Muscle of leg (tissue), 3 donors: ENCODE measurements at regions not wholly inside any gene's neighbourhood (a gene's known extent, or its start where the extent isn't known, plus 50 kb on each side); places are given as distances from the start of the nearest gene placed in this dataset.
"Not testable (repeated sequence)": the region's sequence is repeated elsewhere in the genome, so short reads cannot be mapped to it uniquely, and the experiment has no call there.

Experiments used
- DNase-seq: peaks from one replicate; pipeline ENCODE4 v3.0.0; 2013
- H3K27ac ChIP-seq: one replicate; pipeline ENCODE4 v1.5.1; 2013; ENCODE audit warnings: mild to moderate bottlenecking, low read length, control low read depth
- H3K27me3 ChIP-seq: one replicate; pipeline ENCODE4 v1.6.1; 2013; ENCODE audit warnings: low read length; ENCODE audit not compliant: control insufficient read depth, insufficient read depth
- H3K36me3 ChIP-seq: one replicate; pipeline ENCODE4 v1.6.1; 2013; ENCODE audit warnings: low read length; ENCODE audit not compliant: control insufficient read depth, insufficient read depth
- H3K4me1 ChIP-seq: one replicate; pipeline ENCODE4 v1.6.1; 2013; ENCODE audit warnings: low read length; ENCODE audit not compliant: control insufficient read depth, insufficient read depth
- H3K4me3 ChIP-seq: one replicate; pipeline ENCODE4 v1.5.1; 2013; ENCODE audit warnings: low read length, control low read depth
- H3K9me3 ChIP-seq: replicated peaks from 2 replicates; pipeline ENCODE4 v1.6.1; 2013; ENCODE audit warnings: low read depth, low read length; ENCODE audit not compliant: control insufficient read depth
- WGBS: methylation state at CpG from one replicate; pipeline ENCODE4 v1.1.5; 2013; ENCODE audit warnings: missing lambda C conversion rate; ENCODE audit not compliant: insufficient coverage; 5-methylcytosine and 5-hydroxymethylcytosine counted together

DNA sequence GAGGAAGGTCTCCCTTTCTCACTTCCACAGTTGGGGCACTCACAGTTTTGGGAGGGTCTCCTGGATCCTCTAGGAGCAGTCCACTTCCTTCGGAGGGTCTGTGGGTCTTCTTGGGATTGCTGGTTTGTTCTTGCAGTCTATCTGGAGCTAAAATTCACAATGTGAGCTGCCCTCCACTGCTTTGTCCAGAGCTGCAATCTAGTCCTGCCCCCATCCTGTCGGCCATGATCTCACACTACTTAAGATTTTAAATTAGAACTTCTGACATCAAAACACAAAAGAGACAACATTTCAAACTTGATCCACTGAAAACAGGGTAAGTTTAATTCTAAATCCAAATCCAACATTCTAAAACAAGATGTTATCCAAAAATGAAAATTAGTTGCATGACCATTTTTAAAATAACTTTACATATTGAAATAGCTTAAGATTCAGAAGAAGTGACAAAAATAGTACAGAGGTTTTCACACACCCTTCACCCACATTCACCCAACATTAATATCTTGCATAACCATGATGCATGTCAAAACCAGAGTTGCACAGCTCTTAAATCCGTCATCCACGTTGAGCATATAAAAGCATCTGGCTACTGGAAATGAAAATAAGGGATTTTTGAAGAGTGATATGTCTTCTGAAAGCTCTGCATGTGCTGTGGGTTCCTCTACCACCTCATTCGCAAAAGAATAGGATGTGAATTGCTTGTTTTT, 113.7 kb upstream of the EPB41L4A start:
- H3K36me3 ChIP-seq = no peaks in the 10 kb centered on the region
- H3K27me3 ChIP-seq = no peaks in the 10 kb centered on the region
- DNase-seq = no peak
- no peak overlapping the region for H3K4me3 ChIP-seq
- 83% methylated on average over 1 of the region's 5 CpGs for WGBS
- H3K9me3 ChIP-seq = no peaks in the 10 kb centered on the region
- H3K27ac ChIP-seq = no peak overlapping the region
- no peaks in the 10 kb centered on the region for H3K4me1 ChIP-seq

DNA sequence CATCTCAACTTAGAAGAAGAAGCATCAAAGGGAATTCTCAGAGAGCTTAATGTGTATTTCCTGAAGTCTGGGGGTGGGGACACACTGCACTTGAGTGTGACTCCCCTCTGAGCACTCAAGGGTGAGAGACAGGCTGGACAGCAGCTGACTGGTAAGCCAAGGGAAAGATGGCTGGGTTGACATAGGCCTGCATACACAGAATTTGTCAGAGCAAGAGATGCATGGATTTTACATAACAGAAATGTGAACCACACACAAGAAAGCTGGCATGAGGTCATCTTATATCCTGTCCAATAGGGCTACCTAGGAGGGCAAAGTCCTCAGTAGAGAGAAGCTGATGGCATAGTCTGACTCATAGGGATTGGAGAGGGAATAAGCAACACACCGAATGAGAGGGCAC, 114.3 kb upstream of the EPB41L4A start:
- Histone ChIP-seq H3K4me3 (no peak overlapping the region), H3K4me1 (no peaks in the 10 kb centered on the region), H3K9me3 (no peaks in the 10 kb centered on the region), H3K36me3 (no peaks in the 10 kb centered on the region), H3K27ac (no peak overlapping the region), H3K27me3 (no peaks in the 10 kb centered on the region)
- no peak for DNase-seq
- no CpG with 5 or more reads among the region's 1 CpG for WGBS

DNA sequence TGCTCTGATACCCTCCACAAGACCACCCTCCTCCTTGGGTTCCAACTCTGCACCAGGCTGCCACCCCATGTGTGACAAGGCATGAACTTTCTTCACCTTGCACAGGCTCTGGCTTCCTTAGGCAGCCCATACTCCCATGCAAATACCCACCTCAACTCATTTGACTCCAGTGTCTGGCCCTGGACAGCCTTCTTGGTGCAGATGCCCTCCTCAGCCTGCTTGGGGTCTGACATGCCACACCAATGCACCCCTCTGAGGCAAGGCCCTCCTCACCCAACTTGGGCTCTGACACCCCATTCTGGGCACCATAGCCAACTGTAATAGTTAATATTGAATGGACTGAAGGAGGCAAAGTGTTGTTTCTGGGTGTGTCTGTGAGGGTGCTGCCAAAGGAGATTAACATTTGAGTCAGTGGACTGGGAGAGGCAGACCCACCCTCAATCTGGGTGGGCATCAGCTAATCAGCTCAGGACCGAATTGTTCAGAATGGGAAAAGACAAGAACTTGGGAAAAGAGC, 115.0 kb upstream of the EPB41L4A start:
- no peaks in the 10 kb centered on the region for H3K9me3 ChIP-seq
- H3K27me3 ChIP-seq = no peaks in the 10 kb centered on the region
- H3K27ac ChIP-seq = no peak overlapping the region
- no CpG with 5 or more reads among the region's 1 CpG for WGBS
- DNase-seq = no peak
- H3K4me3 ChIP-seq = no peak overlapping the region
- H3K4me1 ChIP-seq = no peaks in the 10 kb centered on the region
- no peaks in the 10 kb centered on the region for H3K36me3 ChIP-seq

DNA sequence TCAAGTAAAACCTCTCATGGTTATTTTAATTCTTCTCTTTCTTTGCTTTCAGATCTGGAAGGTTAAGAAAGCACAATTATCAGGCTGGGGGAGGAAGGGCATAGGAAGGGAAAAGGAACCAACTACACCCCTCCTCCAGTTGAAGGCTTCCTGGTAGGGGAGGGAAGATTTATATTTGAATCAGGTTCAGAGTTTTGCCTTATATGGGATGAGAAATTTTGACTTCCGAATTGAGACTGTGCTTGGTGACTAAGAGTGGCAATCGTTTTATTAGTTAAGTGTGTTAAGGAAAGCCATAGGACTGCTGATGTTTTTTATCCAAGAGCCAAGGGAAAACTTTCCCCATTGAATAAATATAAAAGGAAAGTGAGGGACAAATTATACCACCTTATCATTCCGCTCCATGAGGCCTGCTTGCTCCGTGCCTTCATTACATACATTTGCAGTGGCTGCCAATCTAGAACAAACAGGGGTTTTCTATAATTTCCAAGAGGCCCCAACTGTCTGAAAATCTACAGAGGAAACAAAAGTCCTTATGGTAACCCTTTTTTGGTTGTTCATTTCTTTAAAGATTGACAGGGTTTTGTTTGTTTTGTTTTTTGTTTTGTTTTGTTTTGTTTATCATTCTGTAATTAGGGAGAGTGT, 115.7 kb upstream of the EPB41L4A start:
- H3K27me3 ChIP-seq = no peaks in the 10 kb centered on the region
- no peak for DNase-seq

DNA sequence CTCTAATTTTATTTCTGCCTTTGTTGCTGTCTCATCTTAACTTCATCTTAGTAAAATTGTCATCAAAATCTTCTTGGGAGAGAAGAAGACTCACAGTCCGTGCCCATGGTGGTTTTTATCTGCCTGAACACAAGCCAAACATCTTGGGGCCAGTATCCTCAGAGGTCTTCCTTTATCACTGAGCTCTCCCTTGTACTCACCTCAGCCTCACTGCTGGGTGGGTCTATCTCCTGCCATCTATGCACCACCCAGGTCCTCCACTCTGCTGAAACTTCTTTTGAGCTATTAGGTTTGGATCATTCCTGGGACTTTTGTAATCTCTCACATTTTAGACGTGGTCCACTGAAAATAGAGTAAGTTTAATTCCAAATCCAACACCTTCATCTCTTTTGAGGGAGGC, 116.3 kb upstream of the EPB41L4A start:
- H3K4me3 ChIP-seq = no peak overlapping the region
- H3K27ac ChIP-seq = no peak overlapping the region
- WGBS = 86% methylated on average over 1 of the region's 2 CpGs
- no peaks in the 10 kb centered on the region for H3K9me3 ChIP-seq
- DNase-seq = no peak
- H3K4me1 ChIP-seq = no peaks in the 10 kb centered on the region
- H3K36me3 ChIP-seq = no peaks in the 10 kb centered on the region
- no peaks in the 10 kb centered on the region for H3K27me3 ChIP-seq

More for the DNA sequence above, 115.7 kb upstream of the EPB41L4A start:
- Histone ChIP-seq H3K36me3 (no peaks in the 10 kb centered on the region), H3K4me3 (no peak overlapping the region), H3K4me1 (no peaks in the 10 kb centered on the region), H3K27ac (no peak overlapping the region), H3K9me3 (no peaks in the 10 kb centered on the region)
- WGBS = no CpG with 5 or more reads among the region's 4 CpGs

DNA sequence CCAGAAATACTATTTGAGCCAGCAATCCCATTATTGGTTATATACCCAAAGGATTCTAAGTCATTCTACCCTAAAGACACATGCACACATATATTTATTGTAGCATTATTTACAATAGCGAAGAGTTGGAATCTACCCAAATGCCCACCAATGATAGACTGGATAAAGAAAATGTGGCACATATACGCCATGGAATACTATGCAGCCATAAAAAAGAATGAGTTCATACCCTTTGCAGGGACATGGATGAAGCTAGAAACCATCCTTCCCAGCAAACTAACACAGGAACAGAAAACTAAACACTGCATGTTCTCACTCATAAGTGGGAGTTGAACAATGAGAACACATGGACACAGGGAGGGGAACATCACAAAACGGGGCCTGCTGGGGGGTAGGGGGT, 125.5 kb upstream of the EPB41L4A start:
- H3K4me1 ChIP-seq = peaks cover 12% of the 10 kb centered on the region
- no CpG with 5 or more reads among the region's 3 CpGs for WGBS
- H3K27ac ChIP-seq, H3K27me3 ChIP-seq, H3K36me3 ChIP-seq, H3K4me3 ChIP-seq, H3K9me3 ChIP-seq, DNase-seq: not testable (repeated sequence)

DNA sequence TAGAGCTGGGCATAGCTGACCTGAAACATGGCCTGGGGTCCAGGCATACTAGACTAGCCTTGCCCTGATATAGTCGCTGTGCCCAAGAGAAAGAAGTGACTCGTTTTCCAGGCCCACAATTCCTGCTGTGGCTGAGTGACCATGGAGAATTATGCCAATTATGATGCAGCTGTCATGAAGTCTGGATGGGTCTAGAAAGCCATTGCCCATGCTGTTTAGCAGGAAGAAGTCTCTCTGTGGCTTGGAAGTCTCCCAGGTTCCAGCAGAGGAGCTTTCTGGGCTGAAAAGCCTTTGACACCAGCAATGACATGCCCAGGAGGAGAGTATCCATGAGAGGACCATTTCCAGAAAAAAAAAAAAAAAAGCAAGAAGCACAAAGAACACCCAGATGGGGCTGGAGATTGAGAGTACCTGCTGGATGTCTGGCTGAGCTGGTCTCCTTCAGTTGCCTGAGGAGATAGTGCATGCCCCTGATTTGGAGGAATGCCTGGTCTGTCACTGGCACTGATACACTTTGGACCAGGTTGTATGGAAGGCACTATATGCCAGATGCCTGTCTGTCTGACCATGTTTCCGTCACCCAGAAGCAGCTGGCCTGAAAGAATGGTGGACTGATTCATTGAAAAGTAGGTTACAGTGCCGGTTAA, 128.0 kb upstream of the EPB41L4A start:
- H3K9me3 ChIP-seq = no peaks in the 10 kb centered on the region
- 71% methylated on average over 4 of the region's 4 CpGs for WGBS
- peak; percentile 63 for DNase-seq
- peak overlapping the region; percentile 43 for H3K27ac ChIP-seq
- no peak overlapping the region for H3K4me3 ChIP-seq
- peaks cover 12% of the 10 kb centered on the region for H3K4me1 ChIP-seq
- no peaks in the 10 kb centered on the region for H3K36me3 ChIP-seq
- H3K27me3 ChIP-seq = no peaks in the 10 kb centered on the region

DNA sequence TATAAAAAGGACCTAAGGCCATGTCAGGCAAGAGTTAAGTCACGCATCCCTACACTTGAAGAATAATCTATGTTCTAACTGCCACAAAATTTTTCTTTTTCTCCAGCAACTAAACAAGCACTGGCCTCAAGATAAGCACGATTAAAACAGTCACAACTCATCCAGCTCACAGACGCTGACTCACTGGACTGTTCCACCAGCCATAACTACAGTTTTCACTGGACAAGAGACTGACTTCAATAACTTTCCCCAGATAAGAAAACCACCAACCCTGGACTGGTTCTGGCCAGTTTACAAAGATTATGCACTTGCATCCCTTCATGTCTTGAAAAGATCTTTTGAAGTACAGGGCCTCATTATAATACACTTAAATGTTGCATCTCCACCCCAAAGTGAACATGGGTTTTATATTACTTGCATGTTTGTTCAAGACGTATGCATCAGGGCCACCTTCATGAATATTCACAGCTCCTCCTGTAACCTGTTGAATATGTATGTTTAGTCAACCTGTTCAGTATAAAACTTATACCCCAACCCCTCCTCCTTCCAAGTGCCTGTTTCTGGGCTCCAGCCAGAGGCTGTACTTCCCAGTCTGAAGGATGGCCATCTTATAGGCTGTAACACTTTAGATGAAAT, 129.3 kb upstream of the EPB41L4A start:
- DNase-seq = peak; percentile 4
- no peaks in the 10 kb centered on the region for H3K36me3 ChIP-seq
- no peak overlapping the region for H3K27ac ChIP-seq
- WGBS = 52% methylated on average over 3 of the region's 4 CpGs
- no peaks in the 10 kb centered on the region for H3K9me3 ChIP-seq
- no peak overlapping the region for H3K4me3 ChIP-seq
- H3K27me3 ChIP-seq = no peaks in the 10 kb centered on the region
- peaks cover 12% of the 10 kb centered on the region for H3K4me1 ChIP-seq

DNA sequence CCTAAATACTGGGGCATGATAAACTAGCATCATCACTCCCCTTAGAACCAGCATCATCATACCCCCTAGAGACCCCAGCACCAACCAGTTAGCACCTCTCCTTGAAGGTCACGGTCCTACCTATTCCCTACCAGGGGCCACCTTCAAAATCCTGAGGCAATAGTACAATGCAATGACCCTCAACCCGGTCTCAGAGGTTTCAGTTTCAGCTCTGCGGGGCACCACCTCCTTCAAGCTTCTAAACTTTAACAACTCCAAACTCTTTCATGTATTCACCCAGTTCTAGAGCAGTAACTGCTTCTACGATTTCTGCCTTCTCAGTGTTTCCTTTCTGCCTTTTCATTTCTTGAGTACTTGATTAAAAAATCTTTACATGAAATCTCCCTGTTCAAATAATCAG, 130.1 kb upstream of the EPB41L4A start:
- H3K9me3 ChIP-seq = no peaks in the 10 kb centered on the region
- WGBS = 73% methylated on average over 4 of the region's 4 CpGs
- H3K36me3 ChIP-seq = no peaks in the 10 kb centered on the region
- H3K27ac ChIP-seq = no peak overlapping the region
- peaks cover 12% of the 10 kb centered on the region for H3K4me1 ChIP-seq
- no peak for DNase-seq
- H3K27me3 ChIP-seq = no peaks in the 10 kb centered on the region
- H3K4me3 ChIP-seq = no peak overlapping the region

DNA sequence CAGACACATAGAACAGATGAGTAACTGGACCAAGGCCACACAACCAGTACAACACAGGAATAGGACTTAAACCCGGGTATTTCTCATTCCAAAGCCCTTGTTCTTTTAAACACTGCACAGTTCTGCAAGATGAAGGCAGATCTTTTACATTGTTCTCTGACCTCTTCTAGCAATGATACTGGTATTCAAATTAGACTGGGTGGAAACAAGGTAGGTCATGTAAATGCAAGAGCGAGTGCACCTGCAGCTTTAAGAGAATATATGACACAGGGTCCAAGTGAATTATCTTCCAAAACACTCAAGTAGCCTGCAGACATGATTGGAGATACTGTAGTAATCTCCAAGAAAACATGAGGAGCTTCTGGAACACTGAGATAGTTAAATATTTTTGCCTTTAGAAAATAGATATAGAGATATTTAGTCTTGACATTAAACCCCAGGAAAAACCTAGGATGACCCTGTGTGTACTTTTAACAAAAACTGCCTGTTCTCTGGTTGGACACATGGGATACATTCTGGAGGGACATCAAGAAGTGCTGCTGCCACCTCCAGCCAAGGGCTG, 130.6 kb upstream of the EPB41L4A start:
- Histone ChIP-seq H3K4me3 (no peak overlapping the region), H3K36me3 (no peaks in the 10 kb centered on the region), H3K27me3 (no peaks in the 10 kb centered on the region), H3K9me3 (no peaks in the 10 kb centered on the region), H3K4me1 (peaks cover 12% of the 10 kb centered on the region), H3K27ac (no peak overlapping the region)
- DNase-seq = no peak
- no CpG with 5 or more reads among the region's 2 CpGs for WGBS
